AG09319 (cell line): ENCODE measurements at regions not wholly inside any gene's neighbourhood (a gene's known extent, or its start where the extent isn't known, plus 50 kb on each side); places are given as distances from the start of the nearest gene placed in this dataset.

ENCODE experiments used
- DNase-seq: peaks from one replicate; pipeline ENCODE4 v3.0.0-alpha.2; 2010; ENCODE audit warnings: low read depth; ENCODE audit errors: extremely low read depth
- CTCF ChIP-seq: IDR thresholded peaks from 2 replicates; pipeline ENCODE4 v1.5.1; 2011; ENCODE audit warnings: low read depth, mild to moderate bottlenecking, inconsistent platforms, low read length, moderate library complexity

GRCh38 chr4:132382243-132382642 is 766.9 kb upstream of the PCDH10 start:
- TF ChIP-seq CTCF, result no peak

GRCh38 chr4:132383571-132384199 is 765.4 kb upstream of the PCDH10 start:
- no peak for TF ChIP-seq CTCF
- no peak for DNase-seq

More at GRCh38 chr4:132382243-132382642, 766.9 kb upstream of the PCDH10 start:
- DNase-seq, result no peak

GRCh38 chr4:132384709-132385108 is 764.4 kb upstream of the PCDH10 start:
- DNase-seq, result no peak
- TF ChIP-seq CTCF, result no peak

GRCh38 chr4:132386130-132386529 is 763.0 kb upstream of the PCDH10 start:
- DNase-seq, result no peak
- no peak for TF ChIP-seq CTCF

GRCh38 chr4:132387060-132387459 is 762.0 kb upstream of the PCDH10 start:
- no peak for DNase-seq
- no peak for TF ChIP-seq CTCF

GRCh38 chr4:132395561-132395960 is 753.5 kb upstream of the PCDH10 start:
- no peak for DNase-seq
- TF ChIP-seq CTCF, result no peak

- no peak for DNase-seq
- TF ChIP-seq CTCF, result no peak
These were observed 752.5 kb upstream of the PCDH10 start for GRCh38 chr4:132396636-132397035.
